ENCODE measurements at regions not wholly inside any gene's neighbourhood (a gene's known extent, or its start where the extent isn't known, plus 50 kb on each side); places are given as distances from the start of the nearest gene placed in this dataset.

DNA sequence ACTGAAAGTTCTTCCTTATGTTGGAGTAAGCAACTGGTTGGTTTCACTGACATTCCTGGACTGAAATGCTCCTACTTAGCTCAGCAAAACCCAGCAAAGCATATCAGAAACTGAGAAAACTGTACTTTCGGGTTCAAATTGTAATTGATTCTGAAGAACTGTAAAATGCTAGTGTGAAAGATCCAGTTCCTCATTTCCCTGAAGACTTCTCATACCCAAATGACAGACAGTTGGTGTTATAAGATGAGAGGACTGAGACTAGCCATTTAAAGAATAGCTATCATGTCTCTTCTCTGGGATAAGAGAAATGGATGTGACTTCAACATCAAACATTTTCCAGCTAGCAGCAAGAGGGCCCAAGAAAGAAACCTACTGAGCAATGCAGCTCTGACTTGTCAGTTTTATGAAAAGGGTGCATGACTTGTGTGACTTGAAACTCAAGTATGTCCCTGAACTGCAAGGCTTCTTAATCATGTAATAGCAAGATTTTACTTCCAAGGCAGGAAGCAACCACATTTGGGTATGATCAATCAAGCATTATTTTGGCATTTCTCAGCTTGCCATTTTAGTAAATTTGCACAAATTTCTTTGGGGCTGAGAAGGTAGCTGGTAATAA is 420.3 kb upstream of the MMADHC start:
- Histone ChIP-seq H3K36me3 (ENCODE audit: control insufficient read depth, insufficient read depth, low read length) (no peaks in the 10 kb centered on the region), H3K27ac (ENCODE audit: low read length) (no peak overlapping the region), H3K9me3 (replicated peaks; ENCODE audit: control insufficient read depth, low read depth, low read length) (no peaks in the 10 kb centered on the region), H3K27me3 (ENCODE audit: control insufficient read depth, insufficient read depth, low read length) (no peaks in the 10 kb centered on the region), H3K4me3 (ENCODE audit: low read length) (no peak overlapping the region), H3K4me1 (ENCODE audit: control insufficient read depth, insufficient read depth, low read length) (no peaks in the 10 kb centered on the region)
- no CpG with 5 or more reads among the region's 1 CpG for WGBS (ENCODE audit: insufficient coverage)
- DNase-seq, result no peak

DNA sequence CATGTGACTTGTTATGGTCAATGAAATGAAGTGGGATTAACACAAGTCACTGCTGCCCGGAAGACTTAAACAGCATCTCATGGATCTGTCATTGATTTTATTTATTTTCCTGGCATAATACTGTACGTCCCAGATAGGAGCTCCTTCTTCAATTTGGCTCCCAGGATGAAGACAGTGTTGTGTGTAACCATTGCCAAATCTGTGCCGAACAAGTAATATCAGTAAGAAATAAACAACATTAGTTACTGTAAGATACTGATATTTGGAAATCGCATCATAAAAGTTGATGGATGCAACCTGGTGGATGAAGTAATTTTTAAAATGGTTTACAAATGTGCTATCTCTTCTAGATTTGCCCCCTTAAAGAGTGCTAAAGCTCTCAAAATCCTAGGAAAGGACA is 419.0 kb upstream of the MMADHC start:
- H3K9me3 ChIP-seq (replicated peaks; ENCODE audit: control insufficient read depth, low read depth, low read length), result no peaks in the 10 kb centered on the region
- no peaks in the 10 kb centered on the region for H3K27me3 ChIP-seq (ENCODE audit: control insufficient read depth, insufficient read depth, low read length)
- no peaks in the 10 kb centered on the region for H3K36me3 ChIP-seq (ENCODE audit: control insufficient read depth, insufficient read depth, low read length)
- H3K4me3 ChIP-seq (ENCODE audit: low read length), result no peak overlapping the region
- no peaks in the 10 kb centered on the region for H3K4me1 ChIP-seq (ENCODE audit: control insufficient read depth, insufficient read depth, low read length)
- WGBS (ENCODE audit: insufficient coverage), result no CpG with 5 or more reads among the region's 4 CpGs
- no peak overlapping the region for H3K27ac ChIP-seq (ENCODE audit: low read length)
- DNase-seq, result no peak

DNA sequence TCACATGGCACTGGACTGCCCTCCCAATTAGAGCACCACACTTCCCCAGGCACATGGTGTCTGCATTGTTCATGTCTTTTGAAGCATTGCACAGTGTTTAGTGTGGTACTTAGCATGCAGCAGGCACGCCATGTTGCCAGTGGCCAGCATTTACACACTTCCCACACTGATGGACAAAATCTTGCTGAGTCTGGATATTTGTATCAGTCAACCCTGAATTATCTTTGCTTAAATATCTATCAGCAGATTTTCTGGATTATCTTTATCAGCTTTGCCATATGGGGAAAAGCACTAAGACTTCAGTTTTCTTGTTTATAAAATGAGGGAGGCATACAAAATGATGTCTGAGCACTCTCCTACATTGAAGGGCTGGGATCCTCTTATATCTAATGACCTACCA is 416.0 kb upstream of the MMADHC start:
- Histone ChIP-seq H3K36me3 (ENCODE audit: control insufficient read depth, insufficient read depth, low read length) (no peaks in the 10 kb centered on the region), H3K9me3 (replicated peaks; ENCODE audit: control insufficient read depth, low read depth, low read length) (no peaks in the 10 kb centered on the region), H3K4me1 (ENCODE audit: control insufficient read depth, insufficient read depth, low read length) (no peaks in the 10 kb centered on the region), H3K4me3 (ENCODE audit: low read length) (no peak overlapping the region), H3K27ac (ENCODE audit: low read length) (no peak overlapping the region), H3K27me3 (ENCODE audit: control insufficient read depth, insufficient read depth, low read length) (no peaks in the 10 kb centered on the region)
- DNase-seq, result no peak
- no CpG with 5 or more reads among the region's 1 CpG for WGBS (ENCODE audit: insufficient coverage)

DNA sequence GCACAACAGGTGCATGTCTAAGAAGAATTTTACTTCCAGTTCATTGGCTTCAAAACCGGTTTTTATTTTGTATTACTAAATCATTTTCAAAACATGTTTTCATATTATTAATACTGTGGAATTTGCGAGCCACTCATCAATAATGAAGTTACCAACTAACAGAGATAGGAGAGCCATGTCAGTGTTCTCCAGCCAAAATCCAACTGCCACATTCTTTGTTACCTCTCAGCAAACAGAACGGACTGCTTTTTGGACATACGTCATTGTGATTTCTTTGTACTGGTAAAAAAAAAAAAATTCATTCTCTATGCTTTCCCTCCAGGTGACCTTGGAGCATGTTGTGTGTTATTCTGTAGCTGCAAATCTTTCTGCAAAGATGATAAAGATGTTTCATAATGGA is 414.2 kb upstream of the MMADHC start:
- no peaks in the 10 kb centered on the region for H3K4me1 ChIP-seq (ENCODE audit: control insufficient read depth, insufficient read depth, low read length)
- DNase-seq, result no peak
- no peaks in the 10 kb centered on the region for H3K36me3 ChIP-seq (ENCODE audit: control insufficient read depth, insufficient read depth, low read length)
- no peaks in the 10 kb centered on the region for H3K27me3 ChIP-seq (ENCODE audit: control insufficient read depth, insufficient read depth, low read length)
- no CpG with 5 or more reads among the region's 4 CpGs for WGBS (ENCODE audit: insufficient coverage)
- no peak overlapping the region for H3K4me3 ChIP-seq (ENCODE audit: low read length)
- no peak overlapping the region for H3K27ac ChIP-seq (ENCODE audit: low read length)
- no peaks in the 10 kb centered on the region for H3K9me3 ChIP-seq (replicated peaks; ENCODE audit: control insufficient read depth, low read depth, low read length)

DNA sequence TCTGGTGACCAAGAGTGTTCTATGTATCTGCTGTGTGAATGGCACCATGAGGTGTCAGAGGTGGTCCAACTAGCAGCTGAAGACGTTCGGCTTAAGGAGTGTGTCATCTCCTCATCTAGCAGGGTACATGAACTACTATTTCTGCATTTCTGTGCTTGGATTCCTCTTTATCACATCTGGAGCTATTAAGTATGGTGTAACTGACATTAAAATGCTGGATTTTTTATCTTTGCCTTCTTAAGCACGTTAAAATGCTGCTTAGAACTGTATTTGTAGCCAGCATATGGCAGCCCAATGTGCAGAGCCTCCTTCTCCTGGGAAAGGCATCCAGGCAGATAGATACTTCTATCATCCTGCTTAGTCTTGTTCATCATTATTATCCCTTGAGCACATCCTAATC is 409.3 kb upstream of the MMADHC start:
- Histone ChIP-seq H3K27ac (ENCODE audit: low read length) (no peak overlapping the region), H3K36me3 (ENCODE audit: control insufficient read depth, insufficient read depth, low read length) (no peaks in the 10 kb centered on the region), H3K4me3 (ENCODE audit: low read length) (no peak overlapping the region), H3K4me1 (ENCODE audit: control insufficient read depth, insufficient read depth, low read length) (no peaks in the 10 kb centered on the region), H3K27me3 (ENCODE audit: control insufficient read depth, insufficient read depth, low read length) (no peaks in the 10 kb centered on the region), H3K9me3 (replicated peaks; ENCODE audit: control insufficient read depth, low read depth, low read length) (no peaks in the 10 kb centered on the region)
- WGBS (ENCODE audit: insufficient coverage), result 69% methylated on average over 2 of the region's 3 CpGs
- DNase-seq, result no peak

DNA sequence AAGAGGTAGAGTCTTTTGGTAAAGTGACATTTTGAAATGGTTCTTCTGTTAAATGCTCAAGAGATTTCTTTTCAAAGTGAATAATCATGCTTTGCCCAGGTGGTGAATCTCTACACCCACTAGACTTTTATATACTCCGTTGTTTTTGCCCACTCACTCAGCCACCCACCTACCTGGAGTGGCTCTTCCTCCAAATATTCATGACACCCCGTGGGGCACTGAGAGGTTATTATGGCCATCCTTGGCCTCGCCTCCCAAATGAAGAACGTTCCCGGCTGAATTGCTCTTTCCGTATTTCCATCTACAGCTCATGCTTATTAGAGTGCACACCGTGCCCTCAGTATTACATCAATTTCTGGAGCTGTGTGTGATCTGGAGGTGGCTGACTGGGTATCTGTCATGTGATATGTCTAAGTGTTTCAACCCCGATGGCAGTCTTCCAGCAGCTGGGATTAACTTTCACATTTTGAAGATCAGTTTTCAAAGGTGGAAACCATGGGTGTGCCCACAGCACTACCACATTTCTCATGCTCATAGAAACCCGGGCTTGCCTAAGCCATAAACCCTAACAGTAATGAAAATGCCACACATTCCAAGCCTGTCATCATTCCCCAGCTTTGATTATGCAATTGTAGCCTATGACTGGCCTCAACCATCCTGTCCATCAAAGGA is 406.6 kb upstream of the MMADHC start:
- Histone ChIP-seq H3K4me1 (ENCODE audit: control insufficient read depth, insufficient read depth, low read length) (no peaks in the 10 kb centered on the region), H3K4me3 (ENCODE audit: low read length) (no peak overlapping the region), H3K36me3 (ENCODE audit: control insufficient read depth, insufficient read depth, low read length) (no peaks in the 10 kb centered on the region), H3K9me3 (replicated peaks; ENCODE audit: control insufficient read depth, low read depth, low read length) (no peaks in the 10 kb centered on the region), H3K27me3 (ENCODE audit: control insufficient read depth, insufficient read depth, low read length) (no peaks in the 10 kb centered on the region), H3K27ac (ENCODE audit: low read length) (no peak overlapping the region)
- WGBS (ENCODE audit: insufficient coverage), result 64% methylated on average over 2 of the region's 9 CpGs
- DNase-seq, result no peak

DNA sequence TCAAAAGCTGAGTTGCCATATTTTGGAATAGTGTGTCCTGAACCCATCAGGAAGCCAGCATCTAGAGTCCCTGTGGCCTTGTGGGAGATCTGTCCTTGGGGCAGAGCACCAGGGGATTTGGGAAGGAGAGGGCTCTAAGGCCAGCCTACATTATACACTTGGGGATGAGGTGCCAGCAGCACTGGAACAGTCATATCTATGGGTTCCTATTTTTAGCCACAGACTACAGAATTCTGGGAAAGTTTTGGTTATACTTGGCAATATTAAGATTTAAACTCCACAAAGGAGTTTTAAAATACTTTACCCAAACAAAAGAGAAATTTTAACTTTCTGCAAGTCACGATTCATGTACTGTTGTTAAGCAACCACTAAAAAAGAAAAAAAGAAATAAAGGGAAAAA is 405.7 kb upstream of the MMADHC start:
- Histone ChIP-seq H3K36me3 (ENCODE audit: control insufficient read depth, insufficient read depth, low read length) (no peaks in the 10 kb centered on the region), H3K27me3 (ENCODE audit: control insufficient read depth, insufficient read depth, low read length) (no peaks in the 10 kb centered on the region), H3K4me1 (ENCODE audit: control insufficient read depth, insufficient read depth, low read length) (no peaks in the 10 kb centered on the region), H3K9me3 (replicated peaks; ENCODE audit: control insufficient read depth, low read depth, low read length) (no peaks in the 10 kb centered on the region), H3K4me3 (ENCODE audit: low read length) (no peak overlapping the region), H3K27ac (ENCODE audit: low read length) (no peak overlapping the region)
- WGBS (ENCODE audit: insufficient coverage), result no CpG with 5 or more reads among the region's 1 CpG
- no peak for DNase-seq

DNA sequence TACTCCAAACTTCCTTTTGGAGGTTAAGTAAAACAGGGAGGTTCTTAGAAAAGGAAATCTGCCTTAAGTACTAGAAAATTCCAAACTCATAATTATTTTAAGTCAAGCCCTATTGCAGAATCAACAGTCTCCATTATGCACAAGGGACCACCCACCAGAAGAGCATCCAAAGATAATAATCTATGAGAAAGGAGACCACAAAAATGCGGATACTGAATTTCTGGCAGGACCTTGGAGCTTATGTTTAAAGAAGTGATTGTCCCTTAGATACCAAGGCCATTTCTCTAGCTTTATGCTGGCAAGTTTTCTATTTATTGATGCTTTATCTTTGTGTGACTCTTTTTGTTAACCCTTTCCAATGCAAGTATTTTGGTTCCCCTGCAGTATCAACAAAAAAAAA is 404.0 kb upstream of the MMADHC start:
- Histone ChIP-seq H3K36me3 (ENCODE audit: control insufficient read depth, insufficient read depth, low read length) (no peaks in the 10 kb centered on the region), H3K4me3 (ENCODE audit: low read length) (no peak overlapping the region), H3K27me3 (ENCODE audit: control insufficient read depth, insufficient read depth, low read length) (no peaks in the 10 kb centered on the region), H3K27ac (ENCODE audit: low read length) (no peak overlapping the region), H3K9me3 (replicated peaks; ENCODE audit: control insufficient read depth, low read depth, low read length) (no peaks in the 10 kb centered on the region), H3K4me1 (ENCODE audit: control insufficient read depth, insufficient read depth, low read length) (no peaks in the 10 kb centered on the region)
- no peak for DNase-seq
- no CpG with 5 or more reads among the region's 1 CpG for WGBS (ENCODE audit: insufficient coverage)

DNA sequence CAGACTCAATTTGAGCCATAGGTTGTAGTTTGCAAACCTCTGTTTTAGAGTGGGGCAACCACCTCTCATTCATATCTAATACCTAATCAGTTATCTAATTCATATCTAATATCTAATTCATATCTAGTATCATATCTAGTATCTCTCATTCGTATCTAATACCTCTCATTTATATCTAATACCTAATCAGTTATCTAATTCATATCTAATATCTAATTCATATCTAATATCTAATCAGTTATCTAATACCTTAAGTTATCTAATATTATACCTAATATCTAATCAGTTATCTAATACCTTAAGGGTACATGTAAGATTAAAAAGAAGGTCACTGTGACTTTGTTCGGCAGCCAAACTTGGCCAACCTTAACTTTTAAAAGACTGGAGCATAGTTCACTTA is 403.4 kb upstream of the MMADHC start:
- Histone ChIP-seq H3K27me3 (ENCODE audit: control insufficient read depth, insufficient read depth, low read length) (no peaks in the 10 kb centered on the region), H3K27ac (ENCODE audit: low read length) (no peak overlapping the region), H3K4me1 (ENCODE audit: control insufficient read depth, insufficient read depth, low read length) (no peaks in the 10 kb centered on the region), H3K36me3 (ENCODE audit: control insufficient read depth, insufficient read depth, low read length) (no peaks in the 10 kb centered on the region), H3K4me3 (ENCODE audit: low read length) (no peak overlapping the region), H3K9me3 (replicated peaks; ENCODE audit: control insufficient read depth, low read depth, low read length) (no peaks in the 10 kb centered on the region)
- DNase-seq, result no peak
- no CpG with 5 or more reads among the region's 2 CpGs for WGBS (ENCODE audit: insufficient coverage)

DNA sequence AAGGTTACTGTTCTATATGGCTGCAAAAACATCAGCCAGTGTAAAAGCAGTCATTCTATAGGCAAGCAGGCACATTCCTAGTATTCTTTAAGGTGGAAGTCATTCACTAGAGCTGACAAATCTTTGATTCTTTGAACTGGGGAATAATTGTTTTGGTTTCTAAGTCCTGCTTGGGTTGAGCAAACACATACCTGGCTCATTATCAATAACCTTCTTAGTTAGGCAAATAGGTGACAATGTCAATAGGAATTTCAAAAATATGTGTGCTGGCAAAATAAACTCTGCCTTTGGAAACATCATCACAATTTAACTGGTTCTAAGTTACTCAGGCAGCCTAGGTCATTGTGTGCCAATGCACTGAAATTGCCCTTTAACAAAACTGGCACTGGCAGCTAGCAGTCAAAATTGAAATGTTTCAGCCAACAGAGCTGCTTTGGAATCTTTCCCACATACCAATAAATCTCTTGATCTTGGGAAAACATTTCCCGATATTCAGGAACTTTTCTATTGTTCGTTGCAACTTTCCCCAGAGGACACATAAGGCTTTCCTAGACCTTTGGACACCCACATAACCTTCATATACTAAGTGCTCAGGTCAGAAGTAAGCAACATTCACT is 402.0 kb upstream of the MMADHC start:
- no peaks in the 10 kb centered on the region for H3K27me3 ChIP-seq (ENCODE audit: control insufficient read depth, insufficient read depth, low read length)
- no CpG with 5 or more reads among the region's 2 CpGs for WGBS (ENCODE audit: insufficient coverage)
- no peaks in the 10 kb centered on the region for H3K9me3 ChIP-seq (replicated peaks; ENCODE audit: control insufficient read depth, low read depth, low read length)
- no peak overlapping the region for H3K4me3 ChIP-seq (ENCODE audit: low read length)
- H3K36me3 ChIP-seq (ENCODE audit: control insufficient read depth, insufficient read depth, low read length), result no peaks in the 10 kb centered on the region
- no peaks in the 10 kb centered on the region for H3K4me1 ChIP-seq (ENCODE audit: control insufficient read depth, insufficient read depth, low read length)
- no peak for DNase-seq
- H3K27ac ChIP-seq (ENCODE audit: low read length), result no peak overlapping the region
